ENCODE measurements at regions not wholly inside any gene's neighbourhood (a gene's known extent, or its start where the extent isn't known, plus 50 kb on each side); places are given as distances from the start of the nearest gene placed in this dataset.

- no peak overlapping the region for H2AFZ ChIP-seq (ENCODE audit: low read length)
- H3K4me3 ChIP-seq (ENCODE audit: low read length) = no peak overlapping the region
- peaks cover 32% of the 10 kb centered on the region for H3K4me1 ChIP-seq (ENCODE audit: insufficient read depth, low read length)
- BruUV-seq (replicated peaks) = no TSS peak
- H3K27me3 ChIP-seq (ENCODE audit: low read length) = no peaks in the 10 kb centered on the region
- H3F3A ChIP-seq (ENCODE audit: low read length, unreplicated experiment) = peaks cover 2% of the 10 kb centered on the region
- H3K4me2 ChIP-seq (ENCODE audit: low read length) = no peak overlapping the region
- no peaks in the 10 kb centered on the region for H4K20me1 ChIP-seq (ENCODE audit: low read length)
- intact Hi-C loops (cut with micrococcal nuclease) = no loop called here
- no peak overlapping the region for H3K9ac ChIP-seq (ENCODE audit: low read length)
- no peaks in the 10 kb centered on the region for H3K9me2 ChIP-seq (replicated peaks; ENCODE audit: low read length)
- TF ChIP-seq EZH2 (IDR thresholded peaks at IDR 0.05; ENCODE audit: low read length, unreplicated experiment) = no peak
- TF ChIP-seq CTCF (conservative IDR thresholded peaks at IDR 0.05; ENCODE audit: low read depth, low read length) = no peak
- TF ChIP-seq EZH2phosphoT487 (IDR thresholded peaks at IDR 0.05; ENCODE audit: borderline replicate concordance, low read length) = no peak
- DNase-seq (no peak), ATAC-seq (no peak)
- H3K36me3 ChIP-seq (ENCODE audit: low read depth, low read length) = no peaks in the 10 kb centered on the region
- no peaks in the 10 kb centered on the region for H3K9me3 ChIP-seq (ENCODE audit: low read length)
- ChIA-PET CTCF (no interaction called here), POLR2A (ENCODE audit: unreplicated experiment) (no interaction called here)
- H3K27ac ChIP-seq (ENCODE audit: low read length) = no peak overlapping the region
- no peaks in the 10 kb centered on the region for H3K79me2 ChIP-seq (ENCODE audit: low read length)
Measured at GRCh38 chr10:60522617-60523016, 132.9 kb upstream of the ANK3 start.

- H4K20me1 ChIP-seq (ENCODE audit: low read length) = no peaks in the 10 kb centered on the region
- H3K36me3 ChIP-seq (ENCODE audit: low read depth, low read length) = no peaks in the 10 kb centered on the region
- peaks cover 28% of the 10 kb centered on the region for H3K4me1 ChIP-seq (ENCODE audit: insufficient read depth, low read length)
- TF ChIP-seq EZH2 (IDR thresholded peaks at IDR 0.05; ENCODE audit: low read length, unreplicated experiment) (no peak), EZH2phosphoT487 (IDR thresholded peaks at IDR 0.05; ENCODE audit: borderline replicate concordance, low read length) (no peak), CTCF (conservative IDR thresholded peaks at IDR 0.05; ENCODE audit: low read depth, low read length) (no peak)
- BruUV-seq (replicated peaks) = no TSS peak
- H3K79me2 ChIP-seq (ENCODE audit: low read length) = no peaks in the 10 kb centered on the region
- H3K27me3 ChIP-seq (ENCODE audit: low read length) = no peaks in the 10 kb centered on the region
- ATAC-seq (no peak), DNase-seq (peak; percentile 53)
- ChIA-PET CTCF (no interaction called here), POLR2A (ENCODE audit: unreplicated experiment) (no interaction called here)
- H3F3A ChIP-seq (ENCODE audit: low read length, unreplicated experiment) = no peaks in the 10 kb centered on the region
- H3K4me2 ChIP-seq (ENCODE audit: low read length) = no peak overlapping the region
- no peaks in the 10 kb centered on the region for H3K9me2 ChIP-seq (replicated peaks; ENCODE audit: low read length)
- H3K9me3 ChIP-seq (ENCODE audit: low read length) = no peaks in the 10 kb centered on the region
- H3K9ac ChIP-seq (ENCODE audit: low read length) = no peak overlapping the region
- intact Hi-C loops (cut with micrococcal nuclease) = no loop called here
- no peak overlapping the region for H3K4me3 ChIP-seq (ENCODE audit: low read length)
- H3K27ac ChIP-seq (ENCODE audit: low read length) = no peak overlapping the region
- no peak overlapping the region for H2AFZ ChIP-seq (ENCODE audit: low read length)
Measured at GRCh38 chr10:60521974-60522405, 132.3 kb upstream of the ANK3 start.

GRCh38 chr10:60518745-60519144, 129.1 kb upstream of the ANK3 start:
- CTCF ChIA-PET = no interaction called here
- intact Hi-C loops (cut with micrococcal nuclease) = no loop called here
- H3K4me1 ChIP-seq (ENCODE audit: insufficient read depth, low read length) = peaks cover 13% of the 10 kb centered on the region
- no peak overlapping the region for H3K9ac ChIP-seq (ENCODE audit: low read length)
- no peaks in the 10 kb centered on the region for H3K36me3 ChIP-seq (ENCODE audit: low read depth, low read length)
- no peak overlapping the region for H2AFZ ChIP-seq (ENCODE audit: low read length)
- no peak overlapping the region for H3K27ac ChIP-seq (ENCODE audit: low read length)
- H3K4me2 ChIP-seq (ENCODE audit: low read length) = no peak overlapping the region
- H3K27me3 ChIP-seq (ENCODE audit: low read length) = no peaks in the 10 kb centered on the region
- BruUV-seq (replicated peaks) = no TSS peak
- no peaks in the 10 kb centered on the region for H3K9me3 ChIP-seq (ENCODE audit: low read length)
- POLR2A ChIA-PET (ENCODE audit: unreplicated experiment) = no interaction called here
- H3K4me3 ChIP-seq (ENCODE audit: low read length) = no peak overlapping the region
- TF ChIP-seq CTCF (conservative IDR thresholded peaks at IDR 0.05; ENCODE audit: low read depth, low read length) (no peak), EZH2phosphoT487 (IDR thresholded peaks at IDR 0.05; ENCODE audit: borderline replicate concordance, low read length) (no peak), EZH2 (IDR thresholded peaks at IDR 0.05; ENCODE audit: low read length, unreplicated experiment) (no peak)
- H3F3A ChIP-seq (ENCODE audit: low read length, unreplicated experiment) = no peaks in the 10 kb centered on the region
- DNase-seq (no peak), ATAC-seq (no peak)
- H3K9me2 ChIP-seq (replicated peaks; ENCODE audit: low read length) = no peaks in the 10 kb centered on the region
- H4K20me1 ChIP-seq (ENCODE audit: low read length) = no peaks in the 10 kb centered on the region
- H3K79me2 ChIP-seq (ENCODE audit: low read length) = no peaks in the 10 kb centered on the region

Measured in PC-3 (cell line).